ENCODE measurements at regions not wholly inside any gene's neighbourhood (a gene's known extent, or its start where the extent isn't known, plus 50 kb on each side); places are given as distances from the start of the nearest gene placed in this dataset.

GRCh38 chr4:59818656-59819055, 1381.5 kb upstream of the ADGRL3 start:
- in situ Hi-C loops (cut with MboI; ENCODE audit: low sequenced_read_pairs), result no loop called here
- no peaks in the 10 kb centered on the region for H3K27me3 ChIP-seq (ENCODE audit: low read depth)
- H3K36me3 ChIP-seq (replicated peaks), result no peaks in the 10 kb centered on the region
- no peak overlapping the region for H3K4me3 ChIP-seq
- peak in 1 of 2 experiments; percentile 10 for DNase-seq (ENCODE audit: low spot score in 2 of 2)
- H3K9me3 ChIP-seq, result no peaks in the 10 kb centered on the region
- H3K4me1 ChIP-seq, result no peaks in the 10 kb centered on the region

GRCh38 chr4:59823311-59823710, 1376.8 kb upstream of the ADGRL3 start:
- no peaks in the 10 kb centered on the region for H3K9me3 ChIP-seq
- in situ Hi-C loops (cut with MboI; ENCODE audit: low sequenced_read_pairs), result no loop called here
- H3K4me1 ChIP-seq, result no peaks in the 10 kb centered on the region
- no peak for DNase-seq (ENCODE audit: low spot score in 2 of 2)
- H3K36me3 ChIP-seq (replicated peaks), result no peaks in the 10 kb centered on the region
- no peaks in the 10 kb centered on the region for H3K27me3 ChIP-seq (ENCODE audit: low read depth)
- H3K4me3 ChIP-seq, result no peak overlapping the region

DNA sequence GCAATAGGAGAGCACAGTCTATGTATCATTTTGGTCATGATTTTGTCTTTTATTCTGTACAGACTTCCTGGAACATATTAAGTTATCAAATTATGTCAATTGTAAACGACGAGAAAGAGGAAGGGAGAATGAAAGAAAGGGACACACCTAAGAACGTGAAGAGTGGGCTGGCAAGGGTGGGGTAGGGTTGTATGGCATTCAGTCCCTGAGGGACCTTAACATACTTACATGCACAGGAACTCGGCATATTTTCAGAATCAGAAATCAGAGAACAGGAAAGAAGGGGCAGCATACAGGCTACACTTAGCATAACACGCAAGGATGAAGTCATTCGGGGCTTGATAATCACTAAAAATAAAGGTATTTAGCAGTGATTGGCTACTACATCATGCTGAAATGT, 1375.0 kb upstream of the ADGRL3 start:
- in situ Hi-C loops (cut with MboI; ENCODE audit: low sequenced_read_pairs), result no loop called here
- H3K9me3 ChIP-seq, result no peaks in the 10 kb centered on the region
- no peaks in the 10 kb centered on the region for H3K4me1 ChIP-seq
- H3K36me3 ChIP-seq (replicated peaks), result no peaks in the 10 kb centered on the region
- H3K27me3 ChIP-seq (ENCODE audit: low read depth), result no peaks in the 10 kb centered on the region
- H3K4me3 ChIP-seq, result no peak overlapping the region
- DNase-seq (ENCODE audit: low spot score in 2 of 2), result no peak

DNA sequence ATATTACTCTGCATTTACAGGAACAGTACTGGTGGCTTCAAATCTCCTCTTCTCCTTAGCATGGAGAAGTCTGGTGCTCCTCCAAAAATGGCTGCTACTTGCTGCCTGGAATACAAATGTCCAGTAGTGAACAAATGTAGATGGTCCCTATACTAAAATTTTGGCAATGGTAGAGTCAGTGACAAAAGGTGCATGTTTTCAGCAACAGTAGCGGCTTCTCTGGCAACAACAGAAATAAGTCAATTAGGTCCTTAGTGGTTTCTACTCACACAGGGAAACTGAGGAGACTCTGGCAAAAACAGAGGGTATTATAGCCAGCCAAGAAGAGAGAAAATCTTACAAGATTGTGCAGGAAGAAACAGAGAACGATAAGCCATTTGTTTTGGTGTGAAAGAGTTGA, 1368.4 kb upstream of the ADGRL3 start:
- Histone ChIP-seq H3K27me3 (ENCODE audit: low read depth) (no peaks in the 10 kb centered on the region), H3K36me3 (replicated peaks) (no peaks in the 10 kb centered on the region), H3K4me1 (no peaks in the 10 kb centered on the region), H3K9me3 (no peaks in the 10 kb centered on the region), H3K4me3 (no peak overlapping the region)
- DNase-seq (ENCODE audit: low spot score in 2 of 2), result no peak
- in situ Hi-C loops (cut with MboI; ENCODE audit: low sequenced_read_pairs), result no loop called here

GRCh38 chr4:59834943-59835342, 1365.2 kb upstream of the ADGRL3 start:
- H3K4me1 ChIP-seq, result no peaks in the 10 kb centered on the region
- no peak overlapping the region for H3K4me3 ChIP-seq
- DNase-seq (ENCODE audit: low spot score in 2 of 2), result no peak
- no peaks in the 10 kb centered on the region for H3K36me3 ChIP-seq (replicated peaks)
- no peaks in the 10 kb centered on the region for H3K27me3 ChIP-seq (ENCODE audit: low read depth)
- no peaks in the 10 kb centered on the region for H3K9me3 ChIP-seq
- in situ Hi-C loops (cut with MboI; ENCODE audit: low sequenced_read_pairs), result no loop called here

DNA sequence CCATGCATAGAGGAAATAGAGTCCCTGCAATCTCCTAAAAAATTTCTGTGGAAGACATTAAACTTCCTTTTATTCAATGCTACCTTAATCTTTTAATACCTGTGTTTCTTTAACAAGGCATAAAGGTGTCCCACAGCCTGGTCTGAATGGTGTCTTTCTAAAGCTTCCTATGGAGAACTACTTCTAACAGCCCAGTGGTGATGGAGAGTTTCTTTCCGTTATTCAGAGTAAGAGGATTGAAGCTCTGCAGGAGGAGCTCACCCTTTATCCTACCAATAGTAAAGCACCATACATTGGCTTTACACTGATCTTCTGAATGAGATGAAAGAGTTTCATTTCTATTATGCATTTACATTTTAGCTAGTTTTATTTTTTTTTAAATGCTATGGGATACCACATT, 1362.4 kb upstream of the ADGRL3 start:
- DNase-seq (ENCODE audit: low spot score in 2 of 2), result no peak
- Histone ChIP-seq H3K4me3 (no peak overlapping the region), H3K36me3 (replicated peaks) (no peaks in the 10 kb centered on the region), H3K4me1 (no peaks in the 10 kb centered on the region), H3K27me3 (ENCODE audit: low read depth) (no peaks in the 10 kb centered on the region), H3K9me3 (no peaks in the 10 kb centered on the region)
- in situ Hi-C loops (cut with MboI; ENCODE audit: low sequenced_read_pairs), result no loop called here

DNA sequence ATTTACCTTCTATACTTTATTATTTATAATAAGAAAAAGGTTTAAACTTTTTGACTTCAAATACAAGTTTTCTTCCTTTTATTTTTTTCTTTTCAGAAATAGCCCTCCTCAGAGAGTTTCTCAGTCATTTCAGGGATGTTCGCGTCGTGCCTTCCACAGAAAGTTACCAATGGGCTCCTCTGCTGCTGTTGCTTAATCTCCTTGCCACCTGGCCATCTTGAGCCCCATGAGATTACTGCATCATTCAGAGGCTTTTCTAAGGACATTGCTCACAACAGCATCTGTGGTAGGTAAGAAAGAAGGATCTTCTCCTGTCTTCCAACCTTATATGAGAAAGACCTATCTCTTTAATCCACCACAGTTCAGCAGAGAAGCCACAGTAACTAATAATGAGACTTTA, 1361.9 kb upstream of the ADGRL3 start:
- DNase-seq (ENCODE audit: low spot score in 2 of 2), result no peak
- Histone ChIP-seq H3K4me3 (no peak overlapping the region), H3K36me3 (replicated peaks) (no peaks in the 10 kb centered on the region), H3K9me3 (no peaks in the 10 kb centered on the region), H3K27me3 (ENCODE audit: low read depth) (no peaks in the 10 kb centered on the region), H3K4me1 (no peaks in the 10 kb centered on the region)
- in situ Hi-C loops (cut with MboI; ENCODE audit: low sequenced_read_pairs), result no loop called here

GRCh38 chr4:59841698-59842097, 1358.4 kb upstream of the ADGRL3 start:
- DNase-seq (ENCODE audit: low spot score in 2 of 2), result no peak
- Histone ChIP-seq H3K4me1 (no peaks in the 10 kb centered on the region), H3K36me3 (replicated peaks) (no peaks in the 10 kb centered on the region), H3K4me3 (no peak overlapping the region), H3K27me3 (ENCODE audit: low read depth) (no peaks in the 10 kb centered on the region), H3K9me3 (no peaks in the 10 kb centered on the region)
- in situ Hi-C loops (cut with MboI; ENCODE audit: low sequenced_read_pairs), result no loop called here

- H3K36me3 ChIP-seq (replicated peaks), result no peaks in the 10 kb centered on the region
- H3K4me3 ChIP-seq, result no peak overlapping the region
- in situ Hi-C loops (cut with MboI; ENCODE audit: low sequenced_read_pairs), result no loop called here
- no peaks in the 10 kb centered on the region for H3K27me3 ChIP-seq (ENCODE audit: low read depth)
- H3K9me3 ChIP-seq, result no peaks in the 10 kb centered on the region
- no peak for DNase-seq (ENCODE audit: low spot score in 2 of 2)
- no peaks in the 10 kb centered on the region for H3K4me1 ChIP-seq
These were observed 1351.7 kb upstream of the ADGRL3 start for GRCh38 chr4:59848457-59848856.

DNA sequence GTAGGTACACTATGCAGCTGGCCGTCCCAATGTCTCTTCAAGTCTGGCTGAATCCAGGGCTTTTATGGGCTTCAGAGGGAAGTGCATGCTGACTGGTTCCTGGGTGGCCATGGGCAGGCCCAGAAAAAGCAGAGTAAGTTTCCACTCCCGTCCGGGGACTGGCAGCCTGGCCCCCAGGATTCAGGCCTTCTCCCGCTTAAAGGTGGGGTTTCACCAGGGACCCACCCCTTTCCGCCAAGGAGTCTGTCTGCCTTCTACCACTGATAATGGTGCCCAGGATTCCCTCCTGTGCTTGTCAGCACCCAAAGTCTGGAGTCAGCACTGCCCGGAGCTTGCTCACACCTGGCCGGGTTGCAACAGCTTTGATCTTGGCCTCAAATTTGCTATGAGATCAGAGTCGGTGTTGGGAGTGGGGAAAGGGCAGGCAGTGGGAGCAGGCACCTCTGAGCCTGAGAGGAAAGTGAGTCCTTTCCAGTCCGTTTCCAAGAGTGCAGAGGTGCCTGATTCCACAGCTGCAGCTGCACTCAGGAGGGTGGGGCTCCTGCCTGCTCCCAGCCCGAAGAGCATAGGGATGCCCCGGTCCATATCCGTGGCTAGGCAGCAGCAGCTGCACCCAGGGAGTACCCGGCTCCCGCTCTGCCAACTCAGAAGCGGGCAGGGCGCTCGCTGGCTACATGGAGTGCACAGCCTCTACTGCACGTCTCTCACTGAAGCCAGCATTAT, 1344.3 kb upstream of the ADGRL3 start:
- H3K9me3 ChIP-seq, result no peaks in the 10 kb centered on the region
- H3K4me3 ChIP-seq, result no peak overlapping the region
- H3K27me3 ChIP-seq (ENCODE audit: low read depth), result no peaks in the 10 kb centered on the region
- in situ Hi-C loops (cut with MboI; ENCODE audit: low sequenced_read_pairs), result no loop called here
- no peaks in the 10 kb centered on the region for H3K36me3 ChIP-seq (replicated peaks)
- no peak for DNase-seq (ENCODE audit: low spot score in 2 of 2)
- H3K4me1 ChIP-seq, result no peaks in the 10 kb centered on the region

DNA sequence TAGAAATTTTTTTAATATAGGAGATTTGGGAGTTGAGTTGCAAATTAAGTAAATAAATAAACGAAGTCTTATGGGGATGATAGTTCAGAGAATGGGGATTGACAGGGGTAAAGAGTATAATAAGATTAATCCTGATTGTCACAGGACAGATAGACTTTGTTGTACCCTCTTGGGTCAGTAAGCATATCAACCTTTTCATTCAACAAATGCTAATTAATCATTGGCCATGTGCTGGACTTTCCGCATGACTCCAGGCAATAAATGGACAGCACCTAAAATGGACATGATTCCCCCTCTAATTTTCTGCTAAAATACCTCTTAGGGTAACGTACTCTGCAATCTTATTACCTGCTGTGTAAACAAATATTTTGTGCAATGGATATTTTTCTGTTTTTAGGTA, 1331.1 kb upstream of the ADGRL3 start:
- Histone ChIP-seq H3K9me3 (no peaks in the 10 kb centered on the region), H3K4me3 (no peak overlapping the region), H3K4me1 (no peaks in the 10 kb centered on the region), H3K27me3 (ENCODE audit: low read depth) (no peaks in the 10 kb centered on the region), H3K36me3 (replicated peaks) (no peaks in the 10 kb centered on the region)
- no peak for DNase-seq (ENCODE audit: low spot score in 2 of 2)
- in situ Hi-C loops (cut with MboI; ENCODE audit: low sequenced_read_pairs), result no loop called here

DNA sequence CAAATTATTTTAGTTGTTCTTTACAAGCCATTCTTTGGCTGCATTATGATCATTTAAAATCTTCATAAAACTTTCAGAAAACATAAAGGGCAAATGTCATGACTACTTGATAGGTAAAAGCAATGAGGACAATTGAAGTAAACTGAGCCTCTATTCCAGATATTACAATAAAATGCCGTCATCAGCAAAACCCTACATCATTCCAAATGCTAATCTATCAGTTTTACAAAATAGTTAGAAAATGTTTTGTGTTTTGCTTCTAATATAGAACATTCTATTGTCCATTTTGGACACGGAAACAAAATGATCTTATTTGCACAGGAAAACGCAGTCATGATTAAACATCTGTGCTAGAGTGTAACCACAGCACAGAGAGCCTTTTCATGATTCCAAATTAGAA, 1330.6 kb upstream of the ADGRL3 start:
- Histone ChIP-seq H3K27me3 (ENCODE audit: low read depth) (no peaks in the 10 kb centered on the region), H3K36me3 (replicated peaks) (no peaks in the 10 kb centered on the region), H3K4me1 (no peaks in the 10 kb centered on the region), H3K4me3 (no peak overlapping the region), H3K9me3 (no peaks in the 10 kb centered on the region)
- DNase-seq (ENCODE audit: low spot score in 2 of 2), result no peak
- in situ Hi-C loops (cut with MboI; ENCODE audit: low sequenced_read_pairs), result no loop called here

- Histone ChIP-seq H3K36me3 (replicated peaks) (no peaks in the 10 kb centered on the region), H3K27me3 (ENCODE audit: low read depth) (no peaks in the 10 kb centered on the region), H3K4me3 (no peak overlapping the region), H3K9me3 (no peaks in the 10 kb centered on the region), H3K4me1 (no peaks in the 10 kb centered on the region)
- in situ Hi-C loops (cut with MboI; ENCODE audit: low sequenced_read_pairs), result no loop called here
- DNase-seq (ENCODE audit: low spot score in 2 of 2), result no peak
These were observed 1318.5 kb upstream of the ADGRL3 start for GRCh38 chr4:59881632-59882031.

DNA sequence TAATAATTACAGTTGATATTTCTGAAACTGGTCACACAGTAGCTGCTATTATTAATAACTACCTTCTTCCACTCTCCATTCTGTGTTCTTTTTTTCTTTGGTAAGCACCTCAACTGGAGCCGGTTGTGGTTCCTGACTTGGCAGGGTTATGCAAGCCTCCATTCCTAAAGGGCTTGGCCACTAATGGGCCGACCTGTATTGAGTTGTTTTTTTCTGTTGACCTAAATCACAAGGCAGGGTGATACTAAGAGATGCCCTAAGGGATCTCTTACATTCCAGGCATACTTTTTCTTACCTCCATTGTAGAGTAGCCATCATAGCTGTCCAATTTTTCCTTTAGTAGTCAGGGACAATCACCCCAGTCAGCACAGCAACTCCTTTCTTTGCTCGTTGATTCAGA, 1295.8 kb upstream of the ADGRL3 start:
- peak in 1 of 2 experiments; percentile 32 for DNase-seq (ENCODE audit: low spot score in 2 of 2)

DNA sequence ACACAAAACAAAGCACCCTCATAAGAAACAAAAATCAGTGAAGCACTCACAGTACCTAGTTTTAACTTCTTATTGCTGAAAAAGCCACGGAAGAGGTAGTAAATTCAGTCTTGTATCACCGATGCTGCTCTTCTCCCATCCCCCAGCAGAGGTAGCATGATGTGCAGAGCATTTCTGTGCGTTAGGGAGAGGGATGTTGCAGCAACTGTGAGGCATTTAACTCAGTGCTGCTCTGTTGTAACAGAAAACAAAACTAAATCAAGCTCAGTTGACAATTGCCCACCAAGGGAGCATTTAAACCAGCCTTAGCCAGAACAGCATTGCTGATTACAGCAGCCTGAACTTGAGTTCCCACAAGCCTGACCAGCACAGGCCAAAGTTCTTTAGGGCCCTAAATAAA, 1279.7 kb upstream of the ADGRL3 start:
- H3K4me3 ChIP-seq, result no peak overlapping the region
- no peak for DNase-seq (ENCODE audit: low spot score in 2 of 2)
- H3K4me1 ChIP-seq, result no peaks in the 10 kb centered on the region
- H3K27me3 ChIP-seq (ENCODE audit: low read depth), result no peaks in the 10 kb centered on the region
- H3K36me3 ChIP-seq (replicated peaks), result no peaks in the 10 kb centered on the region
- in situ Hi-C loops (cut with MboI; ENCODE audit: low sequenced_read_pairs), result no loop called here
- no peaks in the 10 kb centered on the region for H3K9me3 ChIP-seq

More for the DNA sequence above, 1295.8 kb upstream of the ADGRL3 start:
- in situ Hi-C loops (cut with MboI; ENCODE audit: low sequenced_read_pairs), result no loop called here
- Histone ChIP-seq H3K4me3 (no peak overlapping the region), H3K9me3 (no peaks in the 10 kb centered on the region), H3K27me3 (ENCODE audit: low read depth) (no peaks in the 10 kb centered on the region), H3K36me3 (replicated peaks) (no peaks in the 10 kb centered on the region), H3K4me1 (no peaks in the 10 kb centered on the region; the same call in 1 of the 2 replicates)
